ENCODE measurements at regions not wholly inside any gene's neighbourhood (a gene's known extent, or its start where the extent isn't known, plus 50 kb on each side); places are given as distances from the start of the nearest gene placed in this dataset.

DNA sequence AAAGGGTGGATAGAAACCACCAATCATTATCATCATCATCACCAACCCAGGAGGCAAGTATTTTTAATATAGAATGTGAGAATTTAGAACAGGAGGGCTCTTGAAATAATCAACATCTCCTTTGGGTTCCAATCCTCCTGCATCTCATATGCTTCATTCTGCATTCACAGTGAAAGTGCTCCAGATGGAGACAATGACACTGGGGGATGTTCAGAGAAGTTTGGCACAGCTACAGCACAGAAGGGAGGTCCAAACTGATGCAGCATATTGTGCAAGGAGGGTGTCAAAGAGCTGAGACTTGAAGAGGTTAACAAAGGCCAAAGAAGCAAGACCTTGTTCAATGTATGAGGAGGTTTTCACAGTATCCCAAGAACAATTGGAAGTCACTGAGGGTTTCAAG, 767.1 kb downstream of the NTRK3 start:
- intact Hi-C loops (cut with DNase I), result no loop called here
- DNase-seq (no peak), ATAC-seq (no peak)
- H3K4me3 ChIP-seq, result no peak overlapping the region
- no peaks in the 10 kb centered on the region for H3K36me3 ChIP-seq
- peak overlapping the region in 4 of 10 donors; percentile 35 to 70 (median 54) for H3K27ac ChIP-seq
- H3K27me3 ChIP-seq, result no peaks in the 10 kb centered on the region
- peaks cover 0 to 36% (median 5%) of the 10 kb centered on the region in 9 donors for H3K4me1 ChIP-seq
- peaks cover 0 to 4% (median 0%) of the 10 kb centered on the region in 11 donors for H3K9me3 ChIP-seq
- TF ChIP-seq, protein P1, sequence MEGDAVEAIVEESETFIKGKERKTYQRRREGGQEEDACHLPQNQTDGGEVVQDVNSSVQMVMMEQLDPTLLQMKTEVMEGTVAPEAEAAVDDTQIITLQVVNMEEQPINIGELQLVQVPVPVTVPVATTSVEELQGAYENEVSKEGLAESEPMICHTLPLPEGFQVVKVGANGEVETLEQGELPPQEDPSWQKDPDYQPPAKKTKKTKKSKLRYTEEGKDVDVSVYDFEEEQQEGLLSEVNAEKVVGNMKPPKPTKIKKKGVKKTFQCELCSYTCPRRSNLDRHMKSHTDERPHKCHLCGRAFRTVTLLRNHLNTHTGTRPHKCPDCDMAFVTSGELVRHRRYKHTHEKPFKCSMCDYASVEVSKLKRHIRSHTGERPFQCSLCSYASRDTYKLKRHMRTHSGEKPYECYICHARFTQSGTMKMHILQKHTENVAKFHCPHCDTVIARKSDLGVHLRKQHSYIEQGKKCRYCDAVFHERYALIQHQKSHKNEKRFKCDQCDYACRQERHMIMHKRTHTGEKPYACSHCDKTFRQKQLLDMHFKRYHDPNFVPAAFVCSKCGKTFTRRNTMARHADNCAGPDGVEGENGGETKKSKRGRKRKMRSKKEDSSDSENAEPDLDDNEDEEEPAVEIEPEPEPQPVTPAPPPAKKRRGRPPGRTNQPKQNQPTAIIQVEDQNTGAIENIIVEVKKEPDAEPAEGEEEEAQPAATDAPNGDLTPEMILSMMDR (IDR thresholded peaks at IDR 0.05), result no peak

- Histone ChIP-seq H3K27me3 (no peaks in the 10 kb centered on the region), H3K27ac (peak overlapping the region in 7 of 10 donors; percentile 22 to 72 (median 51)), H3K9me3 (peaks cover 0 to 4% (median 0%) of the 10 kb centered on the region in 11 donors), H3K4me3 (no peak overlapping the region), H3K4me1 (peaks cover 0 to 26% (median 5%) of the 10 kb centered on the region in 9 donors), H3K36me3 (no peaks in the 10 kb centered on the region)
- 39 to 43% methylated on average over 2 of the region's 2 CpGs for WGBS, 2 donors
- DNase-seq, result no peak
- intact Hi-C loops (cut with DNase I), result no loop called here
- TF ChIP-seq, protein P1 (IDR thresholded peaks at IDR 0.05), result no peak
- peak; percentile 63 to 93 (median 72) for ATAC-seq
Observed at GRCh38 chr15:87487484-87487883, 769.1 kb downstream of the NTRK3 start.

GRCh38 chr15:87483468-87483867, 773.1 kb downstream of the NTRK3 start:
- 38 to 61% methylated on average over 1 of the region's 1 CpG for WGBS, 2 donors
- H3K27ac ChIP-seq, result peak overlapping the region in 1 of 10 donors; percentile 26

DNA sequence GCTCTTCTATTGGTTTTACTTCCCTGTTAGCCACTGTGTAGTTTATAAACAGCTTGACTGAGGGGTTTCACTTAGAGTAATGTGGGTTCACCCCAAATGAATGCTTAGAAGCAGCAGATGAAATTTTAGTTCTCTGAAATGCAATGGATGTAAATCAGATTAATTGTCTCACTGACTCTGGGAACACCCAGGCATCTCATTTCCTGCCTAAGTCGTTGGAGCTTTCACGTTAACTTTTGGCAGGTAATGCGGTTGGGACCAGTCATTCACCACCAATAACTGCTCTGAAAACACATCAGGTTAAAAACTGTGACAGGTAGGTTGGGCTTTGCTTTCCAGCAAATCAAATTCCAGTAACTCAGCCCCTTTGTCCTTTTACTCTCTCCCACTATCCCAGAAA, 775.4 kb downstream of the NTRK3 start:
- H3K27me3 ChIP-seq, result no peaks in the 10 kb centered on the region
- ATAC-seq, result no peak

More at GRCh38 chr15:87483468-87483867, 773.1 kb downstream of the NTRK3 start:
- H3K36me3 ChIP-seq, result no peaks in the 10 kb centered on the region
- TF ChIP-seq, protein P1 (IDR thresholded peaks at IDR 0.05), result no peak
- H3K4me1 ChIP-seq, result peaks cover 0 to 21% (median 3%) of the 10 kb centered on the region in 9 donors
- no peak overlapping the region for H3K4me3 ChIP-seq
- no peaks in the 10 kb centered on the region for H3K27me3 ChIP-seq
- DNase-seq, result no peak
- peaks cover 0 to 5% (median 0%) of the 10 kb centered on the region in 11 donors for H3K9me3 ChIP-seq
- ATAC-seq, result no peak
- intact Hi-C loops (cut with DNase I), result no loop called here

More for the DNA sequence above, 775.4 kb downstream of the NTRK3 start:
- H3K4me3 ChIP-seq, result no peak overlapping the region
- intact Hi-C loops (cut with DNase I), result no loop called here
- no peak overlapping the region for H3K27ac ChIP-seq
- peaks cover 0 to 5% (median 0%) of the 10 kb centered on the region in 11 donors for H3K9me3 ChIP-seq
- H3K36me3 ChIP-seq, result no peaks in the 10 kb centered on the region
- H3K4me1 ChIP-seq, result peaks cover 0 to 20% (median 3%) of the 10 kb centered on the region in 9 donors
- WGBS, 2 donors, result 66 to 81% methylated on average over 3 of the region's 3 CpGs
- TF ChIP-seq, protein P1 (IDR thresholded peaks at IDR 0.05), result no peak
- no peak for DNase-seq
